ENCODE measurements at regions not wholly inside any gene's neighbourhood (a gene's known extent, or its start where the extent isn't known, plus 50 kb on each side); places are given as distances from the start of the nearest gene placed in this dataset.

DNA sequence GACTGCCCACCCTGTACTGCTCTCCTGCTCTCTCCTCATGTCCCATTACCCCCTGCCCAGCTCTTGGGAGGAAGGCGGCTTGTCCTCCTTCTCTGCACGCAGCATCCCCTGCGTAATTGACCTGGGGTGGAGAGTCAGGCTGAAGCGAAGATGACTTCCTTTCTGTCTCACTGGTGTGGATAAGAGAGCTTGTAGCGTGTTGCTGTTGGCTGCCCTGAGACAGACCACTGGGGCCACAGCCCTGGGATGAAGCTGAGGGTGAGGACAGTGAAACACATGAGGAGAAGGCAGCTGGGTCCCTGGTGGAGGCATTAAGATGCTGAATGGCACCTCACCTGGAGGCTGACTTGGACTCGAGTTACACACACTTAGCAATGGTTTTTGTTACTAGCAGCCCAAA lies 310.3 kb upstream of the ZNF32 start:
- DNase-seq, result no peak

DNA sequence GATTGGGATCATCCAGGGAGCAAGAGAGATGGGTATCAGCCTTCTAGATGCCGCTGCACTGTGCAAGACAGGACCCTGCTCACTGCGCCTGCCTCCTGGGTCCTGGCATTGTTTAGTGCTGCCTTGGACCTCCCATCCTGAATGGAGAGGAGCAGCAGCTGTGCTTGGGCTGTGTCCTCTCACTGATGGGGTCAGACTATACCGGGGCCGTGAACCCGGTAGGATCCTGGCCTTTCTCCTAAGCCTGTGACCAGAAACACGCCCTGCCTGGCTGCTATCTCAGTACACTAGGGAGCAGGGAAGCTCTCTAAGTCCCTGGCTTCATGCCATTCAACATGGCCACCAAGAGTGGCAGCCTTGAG lies 309.4 kb upstream of the ZNF32 start:
- no peak for DNase-seq

DNA sequence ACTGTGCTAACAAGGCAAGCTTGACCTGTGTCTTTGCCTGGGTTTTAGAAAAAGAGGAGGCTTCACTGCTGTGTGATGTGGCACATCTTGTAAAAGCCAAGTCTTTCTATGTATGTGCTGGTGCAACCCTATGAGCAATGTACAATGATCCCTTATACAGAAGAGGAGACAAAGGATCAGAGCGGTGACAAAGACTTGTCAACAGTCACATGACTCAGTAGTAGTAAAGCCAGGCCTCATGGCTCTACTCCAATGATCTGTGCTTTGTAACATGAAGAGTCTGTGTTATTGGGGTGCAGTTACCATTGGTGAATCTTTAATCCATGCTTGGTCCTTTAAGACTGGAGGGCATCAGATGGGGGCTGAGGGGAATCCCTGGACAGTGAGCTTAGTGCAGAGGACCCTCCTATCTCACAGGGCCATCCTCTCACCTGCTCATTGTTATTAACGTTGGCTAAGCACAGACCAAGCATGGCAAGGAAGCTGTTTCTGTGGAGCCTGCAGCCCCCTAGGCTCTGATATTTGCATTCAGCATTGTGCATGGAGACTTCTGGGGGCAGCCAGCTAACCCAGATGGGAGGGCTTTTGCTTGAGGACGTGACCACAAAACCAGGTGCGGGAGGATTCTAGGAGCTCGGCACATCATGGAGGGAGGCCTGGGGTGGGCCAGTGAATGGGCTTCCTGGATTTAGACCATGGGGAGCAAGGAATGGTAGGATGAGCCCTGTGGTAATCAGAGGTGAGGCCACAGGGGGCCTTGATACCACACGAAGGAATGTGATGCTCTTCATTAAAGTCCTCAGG lies 308.8 kb upstream of the ZNF32 start:
- DNase-seq, result no peak

DNA sequence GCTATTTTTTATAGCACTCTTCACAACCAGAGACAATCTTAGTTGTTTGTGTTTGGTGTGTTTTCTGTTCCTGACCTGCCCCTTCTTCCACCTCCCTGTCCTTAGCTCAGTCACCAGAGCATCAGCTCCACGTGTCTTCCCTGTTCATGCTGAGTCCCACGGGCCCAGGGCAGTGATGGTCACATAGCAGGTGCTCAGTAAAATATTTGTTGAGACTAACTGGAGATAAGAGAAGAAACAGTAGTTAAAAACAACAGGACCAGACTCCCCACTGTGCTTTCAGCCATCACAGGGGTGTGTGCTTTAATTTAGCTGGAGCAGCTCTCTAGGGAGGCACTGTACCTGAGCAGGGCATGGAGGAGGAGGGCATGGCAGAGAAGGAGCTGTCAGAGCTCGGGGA lies 307.3 kb upstream of the ZNF32 start:
- no peak for DNase-seq

DNA sequence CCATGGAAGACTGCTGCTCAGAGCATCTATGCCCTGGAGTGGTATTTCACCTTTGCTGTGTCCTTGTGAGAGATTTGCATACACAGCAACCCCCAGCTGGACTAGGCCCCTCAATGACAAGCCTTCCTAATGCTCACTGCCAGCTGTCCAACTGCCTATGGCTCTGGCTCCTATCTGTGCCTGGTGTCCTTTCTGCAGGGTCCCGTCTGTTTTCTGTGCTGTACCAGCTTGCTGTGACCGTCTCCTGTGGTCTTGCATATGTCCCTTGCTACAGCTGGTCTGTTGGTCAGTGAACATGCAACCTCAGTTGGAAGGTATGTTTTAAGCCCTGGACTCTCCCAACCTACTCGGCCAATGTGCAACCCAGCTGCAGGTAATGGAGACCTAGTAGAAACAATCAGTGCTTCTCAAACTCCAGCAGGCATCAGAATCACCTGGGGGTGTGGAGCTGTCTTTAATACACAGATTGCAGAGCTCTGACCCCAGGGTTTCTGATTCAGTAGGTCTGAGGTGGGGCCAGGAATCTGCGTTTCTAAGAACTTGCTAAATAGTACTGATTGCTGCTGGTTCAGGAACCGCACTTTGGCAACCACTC lies 306.4 kb upstream of the ZNF32 start:
- no peak for DNase-seq

DNA sequence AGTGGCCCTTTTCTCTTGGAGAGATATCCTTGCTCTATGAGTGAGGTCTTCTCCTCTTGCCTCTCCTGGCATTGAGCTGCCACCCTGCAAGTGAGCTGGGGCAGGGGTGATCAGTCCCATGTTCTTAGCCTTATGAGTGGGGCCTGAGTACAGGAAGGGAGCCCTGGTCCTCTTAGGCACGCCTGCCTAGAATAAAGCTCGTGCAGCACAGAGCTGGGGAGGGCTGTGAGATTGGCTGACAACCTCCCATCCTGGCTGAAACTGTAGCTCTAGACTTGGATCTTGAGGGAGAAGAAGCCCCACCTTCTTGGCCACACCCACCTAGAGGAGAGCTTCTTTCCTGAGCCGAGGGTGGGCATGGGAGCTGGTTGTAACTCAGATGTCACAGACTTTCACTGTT lies 305.0 kb upstream of the ZNF32 start:
- DNase-seq, result no peak

DNA sequence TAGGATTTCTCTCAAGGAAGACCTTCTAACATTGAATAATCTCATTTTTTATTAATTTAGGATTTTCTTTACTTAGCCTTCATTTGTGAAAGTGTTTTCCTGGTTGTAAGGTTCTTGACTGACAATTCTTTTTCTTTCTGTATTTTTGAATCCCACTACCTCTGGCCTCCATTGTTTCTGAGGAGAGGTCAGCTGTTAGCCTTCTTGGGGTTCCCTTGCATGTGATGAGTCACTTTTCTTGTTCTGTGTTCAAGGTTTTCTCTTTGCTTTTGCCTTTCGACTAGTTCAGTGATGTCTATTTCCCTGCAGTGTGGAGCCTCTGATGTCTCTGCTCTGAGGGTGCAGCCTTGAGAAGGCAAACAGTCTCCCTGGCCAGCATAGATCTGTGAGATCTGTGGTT lies 304.1 kb upstream of the ZNF32 start:
- no peak for DNase-seq

DNA sequence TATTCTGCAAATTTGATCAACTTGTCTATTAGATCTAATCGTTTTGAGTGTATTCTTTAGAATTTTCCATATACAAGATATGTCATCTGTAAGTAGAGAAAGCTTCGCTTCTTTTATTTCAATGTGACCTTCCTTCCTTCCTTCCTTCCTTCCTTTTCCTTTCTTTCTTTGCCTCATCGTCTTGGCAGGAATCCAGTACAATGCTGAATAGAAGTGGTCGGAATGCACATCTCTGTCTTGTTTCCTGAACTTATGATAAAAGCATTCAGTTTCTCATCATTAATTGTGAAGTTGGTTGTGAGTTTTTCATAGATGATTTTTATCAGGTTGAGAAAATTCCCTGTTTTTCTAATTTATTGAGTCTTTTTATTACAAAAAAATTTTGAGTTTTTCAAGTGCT lies 300.7 kb upstream of the ZNF32 start:
- DNase-seq, result no peak

DNA sequence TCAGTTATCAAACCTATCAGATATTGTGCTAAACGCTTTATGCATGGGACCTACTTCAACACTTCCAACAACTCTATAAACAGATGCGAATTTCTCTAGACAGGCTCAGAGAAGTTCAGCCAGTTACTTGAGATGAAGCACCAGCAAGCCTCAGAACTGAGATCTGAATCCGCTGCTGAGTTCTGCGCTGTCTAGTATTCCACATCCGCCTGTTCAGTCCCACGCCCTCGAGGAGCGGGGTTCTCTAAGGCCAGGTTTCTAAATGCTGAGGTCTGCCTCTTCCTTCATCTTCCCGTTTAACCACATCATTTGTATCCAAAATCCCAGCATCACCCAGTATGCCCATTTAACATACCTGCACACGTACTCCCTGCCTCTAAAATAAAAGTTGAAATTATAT lies 297.8 kb upstream of the ZNF32 start:
- no peak for DNase-seq

DNA sequence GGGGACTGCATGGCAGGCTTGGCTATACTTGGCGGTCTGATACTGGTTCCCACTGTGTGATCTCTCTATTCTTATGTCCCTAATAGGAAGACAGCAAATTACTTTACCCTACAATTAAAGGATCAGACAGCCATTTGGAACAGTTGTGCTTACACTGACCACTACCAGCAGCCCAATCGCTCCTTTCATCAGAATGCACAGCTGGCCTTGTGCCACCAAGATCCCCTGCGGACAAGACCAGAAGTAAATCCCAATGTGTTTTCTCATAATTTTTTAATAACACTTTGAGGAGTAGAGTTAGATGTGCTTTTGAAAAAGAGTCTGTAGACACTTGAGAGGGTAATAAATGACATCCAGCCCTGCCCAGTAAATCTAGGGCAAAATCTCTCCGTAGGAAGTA lies 297.2 kb upstream of the ZNF32 start:
- no peak for DNase-seq

DNA sequence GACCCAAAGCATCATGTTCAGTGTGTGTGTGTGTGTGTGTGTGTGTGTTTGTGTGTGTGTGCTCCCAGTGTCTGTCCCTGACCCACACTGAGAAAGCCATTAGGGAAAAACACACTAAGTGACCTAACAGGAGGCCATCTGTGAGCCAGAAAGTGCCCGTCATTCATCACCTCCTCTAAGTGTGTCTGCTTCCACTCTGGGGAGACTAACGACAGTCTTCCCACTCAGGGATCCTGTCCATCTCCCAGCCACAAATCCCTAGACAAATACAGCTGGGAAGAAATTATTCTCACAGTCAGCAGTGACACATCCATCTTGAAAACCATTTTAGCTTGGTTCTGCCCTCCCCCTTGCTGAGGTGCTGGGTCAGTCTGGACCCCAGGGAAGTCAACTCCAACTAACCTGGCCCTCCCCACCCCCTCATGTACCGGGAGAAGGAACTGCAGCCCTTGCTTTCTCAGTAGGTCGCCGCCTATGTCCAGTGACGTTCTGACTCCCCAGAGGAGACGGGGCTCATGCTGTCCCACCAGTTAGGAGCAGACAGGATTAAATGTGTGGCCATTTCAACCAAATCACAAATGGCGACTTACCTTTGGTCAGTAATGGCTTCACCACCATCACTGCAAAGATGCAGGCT lies 296.5 kb upstream of the ZNF32 start:
- no peak for DNase-seq

DNA sequence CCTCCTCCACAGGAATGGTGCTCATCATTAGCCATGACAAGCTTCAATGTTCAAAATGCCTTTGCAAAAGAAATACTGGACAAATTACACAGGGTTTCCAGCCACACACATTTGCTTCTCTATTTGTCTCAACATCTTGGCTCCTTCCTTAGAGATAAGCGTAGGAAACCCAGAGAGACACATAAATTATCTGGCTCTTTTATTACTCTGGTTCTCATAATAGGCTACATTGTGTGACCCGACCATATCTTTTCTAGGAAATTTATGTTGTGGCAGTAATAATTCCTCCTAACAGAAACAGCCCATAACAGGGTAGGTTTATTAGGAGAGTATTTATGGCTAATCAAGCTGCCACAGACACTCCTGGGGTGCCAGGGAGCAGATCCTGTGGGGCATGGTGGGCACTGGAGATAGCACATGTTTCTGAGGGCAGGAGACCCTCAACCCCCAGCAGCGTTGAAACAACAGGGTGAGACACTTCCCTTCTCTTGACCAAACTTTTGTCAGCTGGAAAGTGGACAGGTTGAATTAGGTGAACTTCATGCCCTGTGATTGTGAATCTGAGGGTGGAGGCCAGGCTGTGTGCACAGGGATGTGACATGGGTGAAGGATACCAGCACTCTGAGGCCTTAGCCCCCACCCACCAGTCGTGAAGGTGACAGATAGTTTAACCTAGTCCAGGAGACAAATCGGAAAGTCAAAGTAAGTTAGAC lies 295.9 kb upstream of the ZNF32 start:
- no peak for DNase-seq

DNA sequence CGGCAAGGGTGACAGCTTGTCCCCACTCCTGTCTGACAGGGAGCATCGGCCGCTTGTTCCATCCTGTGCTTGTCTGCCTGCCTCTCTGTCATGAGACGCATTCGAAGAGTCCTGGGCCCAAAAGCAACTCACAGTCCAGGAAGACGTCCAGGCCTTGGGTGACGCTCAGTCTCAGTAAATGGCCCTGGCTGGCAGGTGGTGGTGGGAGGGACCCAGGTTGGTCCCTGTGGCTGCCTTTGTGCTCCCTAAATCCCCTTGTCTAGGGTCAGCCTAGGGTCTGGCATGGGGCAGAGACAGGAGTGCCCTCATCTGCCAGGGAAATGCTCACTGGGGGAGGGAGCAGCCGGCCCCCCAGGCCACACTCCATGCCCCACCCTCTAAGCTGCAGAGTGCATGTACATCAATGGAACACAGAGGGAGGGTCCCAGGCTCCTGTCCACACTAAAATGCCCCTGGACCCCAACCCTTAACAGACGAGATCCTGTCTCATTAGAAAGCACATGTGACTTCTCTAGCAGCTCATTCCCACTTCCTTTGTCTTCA lies 295.2 kb upstream of the ZNF32 start:
- DNase-seq, result no peak

DNA sequence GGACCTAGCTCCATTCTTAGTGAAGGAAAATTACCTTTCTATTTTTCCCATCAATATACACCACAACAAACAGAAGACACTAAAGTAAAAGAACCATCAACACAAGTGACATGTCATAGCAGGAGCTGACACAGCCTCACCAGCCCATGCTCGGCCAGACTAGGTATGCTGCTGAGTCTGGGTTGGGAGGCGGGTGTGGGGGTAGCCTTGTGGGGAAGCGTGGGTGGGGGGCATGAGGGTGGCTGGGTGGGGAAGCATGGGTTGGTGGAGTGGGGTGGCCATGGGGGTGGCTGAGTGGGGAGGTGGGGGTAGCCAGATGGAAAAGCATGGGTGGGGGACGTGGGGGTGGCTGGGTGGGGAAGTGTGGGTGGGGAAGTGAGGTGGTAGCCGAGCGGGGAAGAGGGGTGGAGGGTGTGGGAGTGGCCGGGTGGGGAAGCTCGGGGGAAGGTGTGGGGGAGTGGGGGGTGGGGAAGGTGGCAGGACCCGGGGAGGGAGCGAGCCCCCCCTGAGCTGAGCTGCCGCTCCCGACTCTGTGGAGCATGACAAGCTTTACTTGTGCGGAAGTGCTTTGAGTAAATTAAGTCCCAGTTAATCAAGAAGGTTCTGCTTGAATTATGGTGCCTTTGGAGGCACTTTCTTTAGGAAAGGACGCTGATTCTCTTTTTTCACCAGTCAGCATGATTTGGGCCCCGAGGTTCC lies 294.6 kb upstream of the ZNF32 start:
- DNase-seq, result no peak

DNA sequence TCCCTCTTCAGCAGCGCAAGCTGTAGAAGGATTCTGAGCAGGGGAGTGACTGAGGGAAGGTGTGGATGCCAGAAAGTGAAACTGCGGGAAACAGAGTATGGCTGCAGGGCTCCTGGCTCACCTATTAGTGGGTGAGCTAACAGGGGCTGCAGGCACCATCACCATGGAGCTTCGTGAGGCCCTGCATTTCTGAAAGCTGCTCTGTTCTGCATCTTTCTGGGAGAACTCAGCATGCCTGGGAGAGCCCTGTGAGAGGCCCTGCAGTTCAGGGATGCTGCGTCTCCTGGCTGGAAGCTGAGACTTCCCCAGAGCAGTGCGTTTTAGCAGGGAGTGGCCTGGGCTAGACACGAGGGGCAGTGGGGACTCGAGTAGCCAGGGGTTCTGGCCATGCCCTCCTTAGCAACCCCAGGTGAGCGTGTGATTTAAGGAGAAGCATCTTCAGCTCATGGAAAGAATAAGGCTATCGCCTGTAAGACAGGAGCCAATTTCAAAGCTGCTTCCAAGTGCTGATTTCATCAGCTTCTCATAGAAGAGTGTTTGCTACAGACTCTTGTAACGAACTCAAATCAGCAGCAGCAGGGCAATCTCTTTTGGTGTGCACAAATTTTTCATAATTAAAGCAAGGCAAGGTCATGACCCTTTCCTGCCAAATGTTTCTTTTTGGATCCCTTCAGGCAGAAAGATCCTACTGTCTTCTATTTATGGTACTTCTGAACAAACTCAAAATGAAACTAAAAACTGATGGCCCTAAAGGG lies 293.6 kb upstream of the ZNF32 start:
- peak; percentile 28 for DNase-seq

DNA sequence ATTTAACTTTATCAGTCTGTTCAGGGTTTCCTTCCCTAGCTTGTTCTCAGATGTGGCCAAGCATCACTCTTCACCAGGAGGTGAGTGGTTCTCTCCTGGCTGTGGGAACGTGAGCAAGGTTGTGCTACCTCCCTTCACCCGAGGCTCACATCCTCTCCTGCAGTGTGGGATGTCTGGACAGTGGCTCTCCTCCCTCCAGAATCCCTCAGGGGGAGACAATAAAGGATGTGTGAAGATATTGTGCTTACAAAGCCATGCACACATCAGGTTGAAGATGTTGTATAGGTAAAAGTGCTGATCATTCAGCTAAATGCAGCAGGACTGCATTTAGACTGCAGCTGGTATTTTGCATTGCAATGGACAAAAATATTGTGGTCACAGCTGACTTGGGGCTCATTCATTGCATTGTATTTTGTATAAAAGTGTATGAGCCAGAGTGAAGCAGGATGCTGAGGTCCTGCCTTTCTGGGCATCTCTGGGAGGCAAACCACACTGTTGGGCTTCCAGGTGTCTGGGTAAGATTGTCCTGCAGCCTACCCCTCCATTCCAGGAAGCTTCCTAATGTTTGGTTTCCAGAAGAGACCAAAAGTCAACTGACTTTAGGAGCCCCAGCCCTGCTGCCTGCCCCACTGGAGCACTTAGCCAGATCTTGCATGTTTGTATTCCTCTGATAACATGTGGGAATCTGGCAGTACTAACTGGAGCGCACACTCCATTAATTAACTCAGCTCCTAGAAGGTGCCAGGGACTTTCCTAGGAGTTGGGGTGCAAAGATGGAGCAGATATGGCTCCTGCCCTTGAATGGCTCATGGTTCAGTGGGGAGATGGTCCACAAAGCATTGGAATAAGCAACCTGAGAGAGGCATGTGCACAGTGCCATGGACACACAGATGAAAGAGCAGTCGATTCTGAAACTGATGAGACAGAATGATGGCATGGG lies 292.5 kb upstream of the ZNF32 start:
- no peak for DNase-seq

DNA sequence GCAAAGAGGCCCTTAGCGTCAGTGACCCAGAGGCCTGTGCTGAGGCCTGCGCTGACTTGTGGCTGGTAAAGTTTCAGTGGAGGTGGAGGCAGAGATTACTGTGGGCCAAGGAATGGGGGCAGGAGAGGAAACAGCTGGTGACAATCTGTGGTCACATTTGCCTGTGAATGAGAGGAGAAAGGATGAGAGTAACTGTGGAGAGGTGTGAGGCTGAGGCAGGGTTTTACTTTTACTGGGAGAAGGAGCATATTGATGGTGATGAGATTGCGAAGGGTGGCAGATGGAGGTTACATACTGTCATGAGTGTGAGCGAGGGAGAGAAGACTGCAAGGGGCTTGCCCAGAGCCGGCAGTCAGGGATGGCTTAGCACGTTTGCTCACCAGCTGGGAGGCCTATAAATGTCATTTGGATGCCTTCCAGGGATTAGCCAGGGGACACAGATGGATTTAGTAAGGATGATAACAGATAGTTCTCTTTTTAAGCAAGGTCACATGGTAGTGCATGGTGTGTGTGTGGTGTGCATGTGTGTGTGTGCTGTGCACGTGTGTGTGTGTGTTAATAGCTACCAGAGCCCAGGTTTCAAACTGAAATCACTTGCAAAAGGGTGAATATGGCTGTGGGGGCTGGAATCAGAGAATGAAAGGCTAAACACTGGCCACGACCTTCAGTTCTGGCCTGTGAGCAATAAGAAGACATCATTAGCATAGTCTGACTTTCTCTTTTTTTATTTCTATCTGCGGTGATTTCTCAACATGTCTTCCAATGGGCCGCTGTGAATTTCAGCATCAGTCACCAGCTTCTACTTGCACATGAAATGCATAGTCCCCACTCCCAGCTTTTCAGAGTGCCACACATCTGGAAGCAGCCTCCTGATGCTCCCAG lies 291.5 kb upstream of the ZNF32 start:
- DNase-seq, result peak; percentile 34

DNA sequence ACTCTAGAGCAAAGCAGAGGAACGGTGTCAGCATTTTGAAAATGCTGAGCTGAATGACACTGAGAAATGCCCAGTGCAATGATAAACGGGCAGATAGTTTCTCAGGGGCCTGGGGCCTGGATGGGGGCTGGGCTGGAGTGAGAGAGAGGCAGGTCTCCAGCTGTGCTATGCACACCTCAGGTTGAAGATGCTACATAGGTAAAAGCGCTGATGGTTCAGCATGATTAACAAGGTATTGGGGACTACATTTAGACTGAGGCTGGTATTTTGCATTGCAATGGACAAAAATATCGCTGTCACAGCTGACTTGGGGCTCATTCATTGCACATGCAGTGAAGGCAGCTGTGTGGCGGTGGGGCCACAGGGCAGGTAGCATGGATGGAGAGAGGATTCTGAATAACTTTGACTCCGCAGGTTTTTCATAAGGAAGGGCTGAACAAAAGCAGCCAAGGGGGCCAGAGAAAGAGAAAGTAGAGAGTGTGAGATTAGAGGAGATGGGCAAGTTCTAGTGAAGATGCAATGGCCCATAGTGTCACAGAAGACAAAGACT lies 290.8 kb upstream of the ZNF32 start:
- DNase-seq, result no peak

DNA sequence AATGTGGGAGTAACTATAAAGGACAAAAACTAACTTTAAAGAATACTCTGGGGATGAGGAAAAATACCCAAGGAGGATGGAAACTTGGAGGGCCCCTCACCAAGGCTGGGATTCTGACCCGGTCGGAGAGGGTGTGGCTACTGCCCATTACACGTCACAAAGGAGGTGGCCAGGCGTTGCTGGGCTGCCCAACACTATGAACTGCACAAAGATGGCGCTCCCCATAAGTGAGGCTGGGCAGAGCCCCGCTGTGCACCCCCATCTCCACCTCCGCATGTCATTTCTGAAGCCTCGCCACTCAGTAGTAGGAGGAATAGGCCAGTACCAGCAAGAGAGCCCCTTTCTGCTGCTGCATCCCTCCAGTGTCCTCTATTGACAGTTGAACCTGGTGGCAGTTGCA lies 290.1 kb upstream of the ZNF32 start:
- no peak for DNase-seq

Data from muscle of arm (tissue), 1 donor.